ENCODE measurements at regions not wholly inside any gene's neighbourhood (a gene's known extent, or its start where the extent isn't known, plus 50 kb on each side); places are given as distances from the start of the nearest gene placed in this dataset.

DNA sequence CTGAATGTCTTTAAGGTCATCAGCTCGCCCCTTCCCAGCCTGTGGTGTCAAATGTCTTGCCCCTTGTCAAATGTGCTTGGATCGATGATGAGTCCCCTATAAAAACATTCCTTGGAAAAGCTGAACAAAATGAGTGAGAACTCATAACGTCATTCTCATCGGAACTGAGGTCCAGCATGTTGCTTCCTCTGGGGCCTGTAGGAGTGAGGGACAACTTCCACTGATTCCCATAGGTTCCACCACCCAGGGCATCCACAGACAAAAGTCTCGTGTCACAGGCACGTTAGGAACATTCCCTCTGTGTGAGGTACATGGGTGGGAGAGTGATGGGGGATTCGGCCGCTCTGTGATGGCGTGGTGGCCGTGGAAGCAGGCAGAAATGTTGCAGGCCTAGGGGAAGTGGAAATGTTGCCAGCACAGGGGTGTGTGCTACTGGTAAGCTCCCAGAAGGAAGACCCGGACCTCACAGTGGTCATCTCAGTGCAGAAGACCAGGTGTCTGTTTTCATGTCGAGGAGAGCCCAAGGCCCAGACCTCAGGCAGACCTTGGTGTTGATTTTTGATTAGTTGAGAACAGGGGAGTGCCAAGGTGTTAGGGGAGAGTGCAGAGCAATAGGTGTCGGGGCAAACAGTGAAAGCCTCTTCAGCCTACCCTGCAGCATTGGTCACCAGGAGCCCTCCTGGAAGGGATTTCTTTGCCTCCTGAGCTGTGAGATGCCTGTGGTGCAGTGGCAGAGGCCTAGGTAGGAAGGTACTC, 96.8 kb downstream of the SNRPN start:
- no peak for DNase-seq (ENCODE audit: extremely low spot score)
- CTCF ChIA-PET, result no interaction called here
- TF ChIP-seq, protein P1, sequence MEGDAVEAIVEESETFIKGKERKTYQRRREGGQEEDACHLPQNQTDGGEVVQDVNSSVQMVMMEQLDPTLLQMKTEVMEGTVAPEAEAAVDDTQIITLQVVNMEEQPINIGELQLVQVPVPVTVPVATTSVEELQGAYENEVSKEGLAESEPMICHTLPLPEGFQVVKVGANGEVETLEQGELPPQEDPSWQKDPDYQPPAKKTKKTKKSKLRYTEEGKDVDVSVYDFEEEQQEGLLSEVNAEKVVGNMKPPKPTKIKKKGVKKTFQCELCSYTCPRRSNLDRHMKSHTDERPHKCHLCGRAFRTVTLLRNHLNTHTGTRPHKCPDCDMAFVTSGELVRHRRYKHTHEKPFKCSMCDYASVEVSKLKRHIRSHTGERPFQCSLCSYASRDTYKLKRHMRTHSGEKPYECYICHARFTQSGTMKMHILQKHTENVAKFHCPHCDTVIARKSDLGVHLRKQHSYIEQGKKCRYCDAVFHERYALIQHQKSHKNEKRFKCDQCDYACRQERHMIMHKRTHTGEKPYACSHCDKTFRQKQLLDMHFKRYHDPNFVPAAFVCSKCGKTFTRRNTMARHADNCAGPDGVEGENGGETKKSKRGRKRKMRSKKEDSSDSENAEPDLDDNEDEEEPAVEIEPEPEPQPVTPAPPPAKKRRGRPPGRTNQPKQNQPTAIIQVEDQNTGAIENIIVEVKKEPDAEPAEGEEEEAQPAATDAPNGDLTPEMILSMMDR (IDR thresholded peaks at IDR 0.05; ENCODE audit: control extremely low read depth, extremely low read depth, low read depth, missing control alignments), result no peak
- POLR2A ChIA-PET, result no interaction called here

DNA sequence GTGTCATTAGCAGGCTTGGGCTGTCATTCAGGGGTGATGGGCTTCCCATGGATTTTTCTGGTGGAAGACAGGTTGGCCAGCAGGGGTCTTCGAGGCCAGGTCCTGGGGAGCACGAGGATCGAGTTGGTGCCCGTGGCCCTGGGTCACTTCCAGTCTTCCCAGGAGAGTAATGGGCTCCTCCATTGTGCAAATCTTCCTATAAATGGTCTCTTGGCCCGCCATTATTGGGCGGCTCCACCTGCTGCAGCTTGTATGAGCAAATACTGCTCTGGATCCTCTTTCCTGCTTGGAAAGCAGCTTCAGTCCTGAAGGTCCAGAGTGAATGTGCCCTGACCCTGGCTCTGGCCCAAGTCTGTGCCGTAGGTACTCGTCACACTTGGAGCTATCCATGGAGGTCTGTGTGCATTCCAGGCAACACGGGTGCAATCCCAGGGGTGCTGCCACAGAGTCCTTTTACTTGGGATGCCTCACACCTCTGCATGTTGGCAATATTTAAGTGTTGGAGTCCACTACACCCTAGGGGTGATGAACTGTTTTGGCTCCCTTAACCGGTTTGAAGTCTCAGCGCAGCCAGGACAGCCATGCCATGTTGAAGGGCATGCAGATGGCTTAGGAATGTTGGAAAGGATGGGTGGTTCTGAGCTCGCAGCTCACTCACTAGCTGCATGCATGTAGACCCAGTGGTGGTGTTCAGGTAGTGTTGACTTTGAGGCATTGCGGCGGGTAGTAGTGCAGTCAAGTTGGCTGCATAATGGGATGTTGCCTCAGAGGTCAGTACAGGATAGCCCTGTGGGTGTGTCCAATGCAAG, 97.6 kb downstream of the SNRPN start:
- POLR2A ChIA-PET, result no interaction called here
- no peak for DNase-seq (ENCODE audit: extremely low spot score)
- CTCF ChIA-PET, result no interaction called here
- TF ChIP-seq, protein P1 (IDR thresholded peaks at IDR 0.05; ENCODE audit: control extremely low read depth, extremely low read depth, low read depth, missing control alignments), result no peak

DNA sequence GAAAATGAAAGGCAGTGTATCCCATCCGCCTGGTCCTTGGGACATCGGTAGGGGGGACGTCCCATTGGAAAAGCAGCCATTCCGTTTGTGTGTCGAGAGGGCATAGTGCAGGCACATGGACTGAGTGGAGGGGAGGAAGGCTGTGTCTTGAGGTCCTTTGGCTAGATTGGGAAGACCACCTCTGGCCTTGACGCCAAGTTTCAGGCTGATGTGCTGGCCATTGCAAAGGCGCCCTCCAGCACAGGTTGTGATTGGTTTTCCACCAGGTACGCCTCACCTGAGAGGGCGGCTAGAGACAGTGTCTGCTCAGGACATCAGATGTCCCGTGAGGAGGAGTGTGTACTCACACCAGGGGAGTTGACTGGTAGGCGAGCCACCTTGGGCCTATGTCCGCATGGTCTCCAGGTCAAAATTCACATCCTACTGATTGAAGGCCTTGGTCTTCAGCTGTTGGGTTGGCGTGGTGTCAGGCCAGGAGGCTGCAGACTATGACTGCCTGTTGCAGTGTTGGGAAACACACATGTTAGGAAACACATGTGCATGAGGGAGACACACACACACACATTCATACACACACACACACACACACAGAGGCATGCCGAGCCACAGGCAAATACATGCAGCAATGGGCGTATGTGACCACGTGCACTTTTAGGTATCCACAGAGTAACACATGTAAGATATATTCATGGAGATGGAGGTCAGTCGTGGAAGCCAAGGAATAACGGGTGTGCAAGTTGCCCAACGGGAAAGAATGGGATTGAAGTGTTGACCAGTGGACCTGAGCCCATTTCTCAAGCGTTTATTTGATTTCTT, 98.4 kb downstream of the SNRPN start:
- TF ChIP-seq, protein P1 (IDR thresholded peaks at IDR 0.05; ENCODE audit: control extremely low read depth, extremely low read depth, low read depth, missing control alignments), result no peak
- ChIA-PET CTCF (no interaction called here), POLR2A (no interaction called here)
- no peak for DNase-seq (ENCODE audit: extremely low spot score)

DNA sequence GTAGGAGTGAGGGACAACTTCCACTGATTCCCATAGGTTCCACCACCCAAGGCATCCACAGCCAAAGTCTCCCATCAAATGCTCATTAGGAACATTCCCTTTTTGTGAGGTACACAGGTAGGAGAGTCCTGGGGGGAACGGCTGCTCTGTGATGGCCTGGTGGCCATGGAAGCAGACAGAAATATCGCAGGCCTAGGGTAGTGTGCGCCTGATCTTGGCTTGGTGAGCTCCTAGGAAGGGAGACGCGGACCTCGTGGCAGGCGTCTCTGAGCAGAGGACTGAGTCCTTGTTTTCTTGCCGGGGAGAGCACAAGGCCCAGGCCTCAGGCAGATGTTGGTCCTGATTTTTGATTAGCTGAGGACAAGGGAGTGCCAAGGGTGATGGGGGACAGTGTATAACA, 99.5 kb downstream of the SNRPN start:
- ChIA-PET POLR2A (no interaction called here), CTCF (no interaction called here)
- TF ChIP-seq, protein P1 (IDR thresholded peaks at IDR 0.05; ENCODE audit: control extremely low read depth, extremely low read depth, low read depth, missing control alignments), result no peak
- no peak for DNase-seq (ENCODE audit: extremely low spot score)

DNA sequence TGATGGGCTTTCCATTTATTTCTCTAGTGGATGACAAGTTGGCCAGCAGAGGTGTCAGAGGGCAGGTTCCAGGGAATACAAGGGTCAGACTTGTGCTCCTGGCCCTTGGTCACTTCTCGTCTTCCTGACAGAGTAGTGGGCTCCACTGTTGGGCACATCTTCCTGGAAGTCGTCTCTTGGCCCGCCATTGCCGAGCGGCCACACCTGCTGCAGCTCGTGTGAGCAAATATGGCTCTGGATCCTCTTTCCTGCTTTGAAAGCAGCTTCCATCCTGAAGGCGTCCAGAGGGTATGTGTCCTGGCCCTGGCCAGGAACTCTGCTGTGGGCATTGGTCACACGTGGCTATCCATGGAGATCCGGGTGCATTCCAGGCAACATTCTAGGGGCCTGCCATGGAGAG, 100.2 kb downstream of the SNRPN start:
- DNase-seq (ENCODE audit: extremely low spot score), result no peak
- TF ChIP-seq, protein P1 (IDR thresholded peaks at IDR 0.05; ENCODE audit: control extremely low read depth, extremely low read depth, low read depth, missing control alignments), result no peak
- ChIA-PET POLR2A (no interaction called here), CTCF (no interaction called here)

DNA sequence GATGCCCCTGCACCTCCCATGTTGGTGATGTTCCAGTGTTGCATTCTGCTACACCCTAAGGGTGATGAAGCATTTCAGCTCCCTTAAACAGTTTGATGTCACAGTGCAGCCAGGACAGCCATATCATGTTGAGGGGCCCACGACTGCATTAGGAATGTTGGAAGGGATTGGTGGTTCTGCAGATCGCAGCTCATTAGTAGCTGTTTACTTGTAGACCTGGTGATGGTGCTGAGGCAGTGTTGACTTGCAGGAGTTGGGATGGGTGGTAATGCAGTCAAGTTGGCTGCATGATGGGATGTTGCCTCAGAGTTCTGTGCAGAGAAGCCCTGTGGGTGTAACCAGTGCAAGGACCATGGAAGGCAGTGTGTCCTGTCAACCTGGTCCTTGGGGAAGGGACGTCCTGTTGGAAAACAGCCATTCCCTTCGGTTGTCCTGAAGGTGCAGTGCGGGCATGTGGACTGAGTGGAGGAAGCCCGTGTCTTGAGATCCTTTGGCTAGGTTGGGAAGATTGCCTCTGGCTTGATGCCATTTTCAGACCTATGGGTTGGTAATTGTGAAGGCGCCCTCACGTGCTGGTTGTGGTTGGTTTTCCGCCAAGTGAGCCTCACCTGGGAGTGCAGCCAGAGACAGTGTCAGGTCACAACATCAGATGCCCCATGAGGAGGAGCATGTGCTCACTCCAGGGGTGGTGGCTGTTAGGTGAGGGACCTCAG, 100.7 kb downstream of the SNRPN start:
- no peak for DNase-seq (ENCODE audit: extremely low spot score)
- POLR2A ChIA-PET, result no interaction called here
- TF ChIP-seq, protein P1 (IDR thresholded peaks at IDR 0.05; ENCODE audit: control extremely low read depth, extremely low read depth, low read depth, missing control alignments), result no peak
- CTCF ChIA-PET, result no interaction called here
